Muscle layer of colon (tissue), 2 donors: ENCODE measurements at regions not wholly inside any gene's neighbourhood (a gene's known extent, or its start where the extent isn't known, plus 50 kb on each side); places are given as distances from the start of the nearest gene placed in this dataset.

ENCODE experiments used
- H3K27ac ChIP-seq: one replicate; pipeline ENCODE4 v1.7.0; 2013; ENCODE audit warnings: low read depth, mild to moderate bottlenecking, low read length, moderate library complexity
- H3K27me3 ChIP-seq, 2 donors: one replicate each; pipeline ENCODE4 v1.7.0; 2013; ENCODE audit warnings: low read length in 2 of 2, mild to moderate bottlenecking in 2 of 2; ENCODE audit not compliant: insufficient read depth in 2 of 2, control insufficient read depth in 1 of 2
- H3K36me3 ChIP-seq: one replicate; pipeline ENCODE4 v1.7.0; 2013; ENCODE audit warnings: mild to moderate bottlenecking, low read length; ENCODE audit not compliant: insufficient read depth
- H3K4me1 ChIP-seq: one replicate; pipeline ENCODE4 v1.7.0; 2013; ENCODE audit warnings: mild to moderate bottlenecking, low read length; ENCODE audit not compliant: insufficient read depth
- H3K4me3 ChIP-seq, 2 donors: one replicate each; pipeline ENCODE4 v1.7.0; 2013; ENCODE audit warnings: low read length in 2 of 2, low read depth in 1 of 2, mild to moderate bottlenecking in 1 of 2, moderate library complexity in 1 of 2
- H3K9ac ChIP-seq: one replicate; pipeline ENCODE4 v1.7.0; 2013; ENCODE audit warnings: low read length
- H3K9me3 ChIP-seq: one replicate; pipeline ENCODE4 v1.7.0; 2013; ENCODE audit warnings: mild to moderate bottlenecking, low read length
- donor health status: abdominal sarcoma.
- donor health status: Adenocarcinoma of cecum.

DNA sequence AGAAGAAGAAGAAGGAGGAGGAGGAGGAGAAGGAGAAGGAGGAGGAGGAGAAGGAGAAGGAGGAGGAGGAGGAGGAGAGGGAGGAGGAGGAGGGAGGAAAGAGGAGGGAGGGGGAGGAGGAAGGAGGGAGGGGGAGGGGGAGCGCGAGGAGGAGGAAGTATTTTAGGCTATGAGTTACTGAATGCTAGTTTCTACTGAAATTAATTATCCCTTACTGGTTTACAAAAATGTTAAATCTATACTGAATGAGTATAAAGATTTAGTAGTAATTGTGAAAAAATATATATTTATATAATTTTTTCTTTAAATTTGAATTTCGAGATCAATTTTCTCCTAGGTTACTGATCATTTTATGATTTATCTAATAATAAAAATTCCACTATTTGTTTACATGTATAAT lies 1769.0 kb upstream of the NUDT12 start:
- Histone ChIP-seq H3K9me3 (no peaks in the 10 kb centered on the region), H3K27ac (no peak overlapping the region), H3K4me1 (no peaks in the 10 kb centered on the region), H3K4me3 (no peak overlapping the region), H3K36me3 (no peaks in the 10 kb centered on the region), H3K27me3 (no peaks in the 10 kb centered on the region), H3K9ac (no peak overlapping the region)

- H3K4me1 ChIP-seq = no peaks in the 10 kb centered on the region
- no peak overlapping the region for H3K4me3 ChIP-seq
- H3K9me3 ChIP-seq = no peaks in the 10 kb centered on the region
- H3K27ac ChIP-seq = no peak overlapping the region
- no peaks in the 10 kb centered on the region for H3K27me3 ChIP-seq
- H3K36me3 ChIP-seq = no peaks in the 10 kb centered on the region
- H3K9ac ChIP-seq = no peak overlapping the region
These were observed 1767.6 kb upstream of the NUDT12 start for GRCh38 chr5:105330185-105330584.

DNA sequence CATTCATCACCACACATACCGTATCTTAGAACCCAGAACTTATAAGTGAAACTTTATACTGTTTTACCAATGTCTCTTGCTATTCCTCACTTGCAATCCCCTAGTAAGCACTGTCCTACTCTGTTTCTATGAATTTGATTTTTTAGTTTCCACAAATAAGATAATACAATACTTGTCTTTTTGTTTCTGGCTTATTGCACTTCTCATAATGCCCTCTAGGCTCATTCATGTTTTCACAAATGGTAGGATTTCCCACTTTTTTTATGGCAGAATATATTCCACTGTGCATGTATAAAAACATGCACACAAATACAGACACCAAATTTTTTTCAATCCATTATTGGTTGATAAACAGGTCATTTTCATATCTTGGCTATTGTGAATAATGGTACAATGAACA lies 1742.3 kb upstream of the NUDT12 start:
- Histone ChIP-seq H3K27ac (no peak overlapping the region), H3K4me1 (no peaks in the 10 kb centered on the region), H3K9me3 (no peaks in the 10 kb centered on the region), H3K4me3 (no peak overlapping the region), H3K27me3 (no peaks in the 10 kb centered on the region), H3K9ac (no peak overlapping the region), H3K36me3 (no peaks in the 10 kb centered on the region)

DNA sequence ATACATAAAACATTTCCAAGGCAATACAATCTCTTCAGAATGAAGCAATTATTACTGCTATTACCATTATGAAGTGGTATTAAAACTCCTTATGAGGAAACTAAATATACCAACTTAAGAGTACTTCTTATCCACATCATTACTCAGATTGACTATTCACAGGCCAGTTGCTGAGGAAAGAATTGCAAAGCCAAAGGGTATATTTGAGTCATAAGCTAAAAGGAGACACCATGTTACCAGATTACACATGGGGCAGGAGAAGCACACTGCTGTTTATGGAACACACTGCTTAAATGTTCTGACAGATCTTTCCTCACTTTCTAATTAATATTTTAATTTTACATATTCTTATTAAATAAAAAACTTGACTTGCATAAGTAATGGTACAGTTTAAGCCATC lies 1726.4 kb upstream of the NUDT12 start:
- Histone ChIP-seq H3K9me3 (no peaks in the 10 kb centered on the region), H3K9ac (no peak overlapping the region), H3K27ac (no peak overlapping the region), H3K4me1 (no peaks in the 10 kb centered on the region), H3K27me3 (no peaks in the 10 kb centered on the region), H3K36me3 (no peaks in the 10 kb centered on the region), H3K4me3 (no peak overlapping the region)

DNA sequence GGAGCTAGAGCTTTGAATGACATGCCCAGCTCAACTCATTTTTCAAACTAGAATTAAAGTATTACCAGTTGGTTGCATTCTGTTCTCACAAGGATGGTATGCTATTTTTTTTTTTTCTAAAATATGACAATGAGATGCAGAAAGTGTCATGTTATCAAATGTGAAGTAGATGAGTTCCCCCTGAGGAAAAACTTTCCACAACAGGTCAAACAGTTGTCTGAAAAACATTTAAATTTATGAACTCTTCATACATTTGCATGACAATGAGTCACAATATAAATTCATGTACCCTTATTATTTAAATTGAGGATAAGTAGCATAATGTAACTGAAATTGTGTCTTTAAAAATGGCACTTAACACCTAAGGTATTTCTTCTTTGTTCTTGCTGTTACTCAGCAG lies 1720.5 kb upstream of the NUDT12 start:
- H3K36me3 ChIP-seq = no peaks in the 10 kb centered on the region
- no peaks in the 10 kb centered on the region for H3K27me3 ChIP-seq
- no peaks in the 10 kb centered on the region for H3K4me1 ChIP-seq
- H3K4me3 ChIP-seq = no peak overlapping the region
- H3K27ac ChIP-seq = no peak overlapping the region
- no peak overlapping the region for H3K9ac ChIP-seq
- H3K9me3 ChIP-seq = no peaks in the 10 kb centered on the region

- Histone ChIP-seq H3K4me3 (no peak overlapping the region), H3K9me3 (no peaks in the 10 kb centered on the region), H3K27ac (no peak overlapping the region), H3K4me1 (no peaks in the 10 kb centered on the region), H3K36me3 (no peaks in the 10 kb centered on the region), H3K9ac (no peak overlapping the region), H3K27me3 (no peaks in the 10 kb centered on the region)
These were observed 1711.5 kb upstream of the NUDT12 start for GRCh38 chr5:105274079-105274478.

DNA sequence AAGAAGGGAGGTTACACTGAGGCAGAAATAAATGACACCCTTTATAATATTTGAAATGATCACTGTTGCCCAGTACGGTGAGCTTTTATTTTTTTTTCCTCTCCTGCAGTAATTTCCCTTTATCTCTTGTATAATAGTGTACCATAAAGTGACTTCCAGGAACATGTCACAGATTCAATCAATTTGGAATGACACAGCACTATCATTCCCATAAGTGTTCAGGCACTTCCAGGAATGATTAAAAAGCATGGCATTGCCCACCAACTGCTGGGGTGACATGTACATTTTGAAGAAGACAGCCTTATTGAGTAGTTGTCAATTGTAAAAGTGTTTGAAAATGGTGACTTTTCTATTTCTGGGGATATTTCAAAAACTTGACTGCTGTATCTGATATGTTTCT lies 1700.9 kb upstream of the NUDT12 start:
- Histone ChIP-seq H3K9ac (no peak overlapping the region), H3K4me3 (no peak overlapping the region), H3K4me1 (no peaks in the 10 kb centered on the region), H3K27ac (no peak overlapping the region), H3K27me3 (no peaks in the 10 kb centered on the region), H3K9me3 (no peaks in the 10 kb centered on the region), H3K36me3 (no peaks in the 10 kb centered on the region)

- H3K27me3 ChIP-seq = no peaks in the 10 kb centered on the region
- no peak overlapping the region for H3K27ac ChIP-seq
- no peak overlapping the region for H3K9ac ChIP-seq
These were observed 1697.1 kb upstream of the NUDT12 start for GRCh38 chr5:105259581-105260217.

DNA sequence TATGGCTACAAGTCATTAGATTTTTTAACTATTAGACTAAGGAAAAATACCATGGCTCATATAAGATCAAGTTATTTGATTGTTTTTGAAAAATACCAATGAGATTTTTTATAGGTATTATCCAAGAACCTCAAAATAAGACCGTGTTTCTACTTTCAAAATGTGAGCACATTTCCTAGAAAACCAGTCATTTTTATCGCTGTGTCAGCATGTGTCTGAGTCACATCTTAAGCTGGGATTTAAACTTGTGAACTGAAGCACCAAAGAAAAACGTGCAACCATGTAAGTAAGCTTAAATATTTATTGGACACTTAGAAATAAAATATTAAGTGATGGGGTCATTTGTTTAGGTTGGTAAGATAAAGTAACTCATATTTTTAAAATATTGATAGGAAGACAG lies 1676.0 kb upstream of the NUDT12 start:
- no peaks in the 10 kb centered on the region for H3K27me3 ChIP-seq
- no peaks in the 10 kb centered on the region for H3K9me3 ChIP-seq
- H3K9ac ChIP-seq = no peak overlapping the region
- no peak overlapping the region for H3K27ac ChIP-seq
- no peaks in the 10 kb centered on the region for H3K4me1 ChIP-seq
- H3K36me3 ChIP-seq = no peaks in the 10 kb centered on the region
- no peak overlapping the region for H3K4me3 ChIP-seq

More at GRCh38 chr5:105259581-105260217, 1697.1 kb upstream of the NUDT12 start:
- Histone ChIP-seq H3K9me3 (no peaks in the 10 kb centered on the region), H3K36me3 (no peaks in the 10 kb centered on the region), H3K4me3 (no peak overlapping the region), H3K4me1 (no peaks in the 10 kb centered on the region)

DNA sequence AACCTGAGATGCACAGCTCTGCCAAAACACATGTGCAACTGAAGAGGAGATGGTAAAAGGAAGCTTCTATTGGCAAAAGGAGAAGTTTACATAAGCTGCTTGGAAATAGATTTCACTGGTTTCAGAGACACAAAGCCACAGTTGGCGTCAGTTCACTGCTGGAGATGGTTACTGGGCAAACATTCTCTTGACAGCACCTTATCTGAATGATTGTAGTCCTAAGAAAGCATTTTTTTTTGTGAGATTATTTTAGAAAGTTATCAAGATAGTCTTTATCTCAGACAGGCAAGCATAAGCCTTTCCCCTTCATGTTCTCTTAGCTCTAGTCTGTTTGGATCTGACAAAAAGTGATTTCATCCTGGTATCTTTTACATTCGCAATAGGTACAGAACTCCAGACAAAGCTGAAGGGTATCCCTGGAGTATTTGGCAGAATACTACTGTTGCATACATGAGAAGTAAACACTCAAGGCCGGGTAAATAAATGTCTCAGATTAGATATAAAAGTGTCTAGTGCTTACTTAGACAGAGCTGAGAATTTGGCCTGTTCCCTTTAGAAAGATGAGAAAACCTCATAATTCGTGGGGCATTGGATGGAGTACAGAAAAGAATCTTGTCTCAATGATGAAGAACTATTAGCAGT lies 1668.0 kb upstream of the NUDT12 start:
- no peaks in the 10 kb centered on the region for H3K9me3 ChIP-seq
- no peak overlapping the region for H3K4me3 ChIP-seq
- peaks cover 7% of the 10 kb centered on the region for H3K4me1 ChIP-seq
- no peaks in the 10 kb centered on the region for H3K27me3 ChIP-seq
- H3K36me3 ChIP-seq = no peaks in the 10 kb centered on the region
- no peak overlapping the region for H3K27ac ChIP-seq
- H3K9ac ChIP-seq = no peak overlapping the region

DNA sequence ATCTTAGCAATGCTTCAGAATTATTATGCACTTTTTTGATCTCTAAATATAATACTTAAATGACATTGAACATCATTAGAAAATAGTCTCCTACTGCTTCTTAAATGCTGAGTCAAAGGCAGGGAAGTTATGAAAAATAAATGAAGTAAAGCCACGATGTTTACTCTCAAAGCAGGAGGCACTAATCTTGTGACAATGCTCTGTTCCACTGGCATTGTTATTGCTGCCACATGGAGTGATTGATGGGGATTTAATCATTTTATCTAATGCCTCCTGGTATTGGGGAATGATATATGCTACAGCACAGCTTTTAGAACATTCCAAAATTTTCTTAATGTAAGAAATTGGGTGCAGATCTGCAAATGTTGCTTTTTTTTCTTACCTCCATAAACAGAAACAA lies 1655.4 kb upstream of the NUDT12 start:
- Histone ChIP-seq H3K4me1 (no peaks in the 10 kb centered on the region), H3K27ac (no peak overlapping the region), H3K27me3 (no peaks in the 10 kb centered on the region), H3K9ac (no peak overlapping the region), H3K9me3 (no peaks in the 10 kb centered on the region), H3K4me3 (no peak overlapping the region), H3K36me3 (no peaks in the 10 kb centered on the region)

GRCh38 chr5:105213078-105213477 lies 1650.5 kb upstream of the NUDT12 start:
- H3K4me3 ChIP-seq = no peak overlapping the region
- no peak overlapping the region for H3K9ac ChIP-seq
- no peak overlapping the region for H3K27ac ChIP-seq
- H3K9me3 ChIP-seq = no peaks in the 10 kb centered on the region
- H3K36me3 ChIP-seq = no peaks in the 10 kb centered on the region
- no peaks in the 10 kb centered on the region for H3K4me1 ChIP-seq
- no peaks in the 10 kb centered on the region for H3K27me3 ChIP-seq
